Mucosa of rectum (tissue), 2 donors: ENCODE measurements at regions not wholly inside any gene's neighbourhood (a gene's known extent, or its start where the extent isn't known, plus 50 kb on each side); places are given as distances from the start of the nearest gene placed in this dataset.
"Not testable (repeated sequence)": the region's sequence is repeated elsewhere in the genome, so short reads cannot be mapped to it uniquely, and the experiment has no call there.

Experiments
- H3K27ac ChIP-seq, 2 donors: one replicate each; pipeline ENCODE4 v1.7.0; 2013; ENCODE audit warnings: inconsistent platforms in 2 of 2, low read depth in 2 of 2, low read length in 2 of 2
- H3K27me3 ChIP-seq, 2 donors: one replicate each; pipeline ENCODE4 v1.7.0; 2013; ENCODE audit warnings: low read length in 2 of 2; ENCODE audit not compliant: control insufficient read depth in 2 of 2, insufficient read depth in 2 of 2
- H3K36me3 ChIP-seq, 2 donors: one replicate each; pipeline ENCODE4 v1.7.0; 2013; ENCODE audit warnings: low read length in 2 of 2; ENCODE audit not compliant: control insufficient read depth in 2 of 2, insufficient read depth in 2 of 2
- H3K4me1 ChIP-seq, 2 donors: one replicate each; pipeline ENCODE4 v1.7.0; 2013; ENCODE audit warnings: low read length in 2 of 2, mild to moderate bottlenecking in 1 of 2; ENCODE audit not compliant: control insufficient read depth in 2 of 2, insufficient read depth in 2 of 2
- H3K4me3 ChIP-seq, 2 donors: one replicate each; pipeline ENCODE4 v1.7.0; 2013; ENCODE audit warnings: low read length in 2 of 2
- H3K9ac ChIP-seq, 2 donors: one replicate each; pipeline ENCODE4 v1.7.0; 2013; ENCODE audit warnings: low read length in 2 of 2, low read depth in 1 of 2, mild to moderate bottlenecking in 1 of 2
- H3K9me3 ChIP-seq, 2 donors: one replicate each; pipeline ENCODE4 v1.7.0; 2013; ENCODE audit warnings: low read length in 2 of 2; ENCODE audit not compliant: control insufficient read depth in 2 of 2
- donor health status: healthy.
- donor health status: Normal muscosa, but diverticular disease.

- Histone ChIP-seq H3K27me3 (peaks cover 0 to 5% of the 10 kb centered on the region in 2 donors), H3K36me3 (no peaks in the 10 kb centered on the region), H3K9ac (no peak overlapping the region), H3K4me1 (peaks cover 3 to 5% of the 10 kb centered on the region in 2 donors), H3K4me3 (no peak overlapping the region), H3K9me3 (no peaks in the 10 kb centered on the region), H3K27ac (no peak overlapping the region)
These were observed 133.7 kb downstream of the FAM53A start for GRCh38 chr4:1550122-1551070.

GRCh38 chr4:1549638-1550035, 134.5 kb downstream of the FAM53A start:
- no peaks in the 10 kb centered on the region for H3K9me3 ChIP-seq
- H3K4me3 ChIP-seq, result no peak overlapping the region
- H3K36me3 ChIP-seq, result no peaks in the 10 kb centered on the region
- no peak overlapping the region for H3K9ac ChIP-seq
- no peak overlapping the region for H3K27ac ChIP-seq
- peaks cover 4 to 8% of the 10 kb centered on the region in 2 donors for H3K4me1 ChIP-seq
- H3K27me3 ChIP-seq, result peaks cover 0 to 7% of the 10 kb centered on the region in 2 donors

GRCh38 chr4:1548827-1549637, 135.1 kb downstream of the FAM53A start:
- Histone ChIP-seq H3K4me3 (peak overlapping the region in 1 of 2 donors; percentile 17), H3K4me1 (peaks cover 7 to 12% of the 10 kb centered on the region in 2 donors)
- not testable (repeated sequence) for H3K9me3 ChIP-seq, H3K27me3 ChIP-seq, H3K9ac ChIP-seq, H3K27ac ChIP-seq, H3K36me3 ChIP-seq

GRCh38 chr4:1547856-1548826, 136.0 kb downstream of the FAM53A start:
- no peak overlapping the region for H3K9ac ChIP-seq
- no peaks in the 10 kb centered on the region for H3K9me3 ChIP-seq
- H3K4me3 ChIP-seq, result peak overlapping the region in 1 of 2 donors; percentile 17
- peaks cover 0 to 9% of the 10 kb centered on the region in 2 donors for H3K27me3 ChIP-seq
- no peaks in the 10 kb centered on the region for H3K36me3 ChIP-seq
- H3K4me1 ChIP-seq, result peaks cover 7 to 13% of the 10 kb centered on the region in 2 donors
- peak overlapping the region in 1 of 2 donors; percentile 32 for H3K27ac ChIP-seq

GRCh38 chr4:1547131-1547855, 136.8 kb downstream of the FAM53A start:
- H3K27ac ChIP-seq, result peak overlapping the region in 1 of 2 donors; percentile 32
- no peak overlapping the region for H3K4me3 ChIP-seq
- no peak overlapping the region for H3K9ac ChIP-seq

GRCh38 chr4:1544861-1545281, 138.6 kb upstream of the NKX1-1 start:
- peak overlapping the region; percentile 46 to 52 for H3K27ac ChIP-seq
- H3K9me3 ChIP-seq, result no peaks in the 10 kb centered on the region
- peak overlapping the region in 1 of 2 donors; percentile 3 for H3K9ac ChIP-seq
- H3K36me3 ChIP-seq, result no peaks in the 10 kb centered on the region
- H3K4me3 ChIP-seq, result peak overlapping the region in 1 of 2 donors; percentile 19
- H3K4me1 ChIP-seq, result peaks cover 7 to 13% of the 10 kb centered on the region in 2 donors
- peaks cover 0 to 9% of the 10 kb centered on the region in 2 donors for H3K27me3 ChIP-seq

More at GRCh38 chr4:1547131-1547855, 136.8 kb downstream of the FAM53A start:
- Histone ChIP-seq H3K27me3 (peaks cover 0 to 9% of the 10 kb centered on the region in 2 donors), H3K36me3 (no peaks in the 10 kb centered on the region), H3K4me1 (peaks cover 7 to 13% of the 10 kb centered on the region in 2 donors), H3K9me3 (no peaks in the 10 kb centered on the region)

GRCh38 chr4:1544435-1544834, 138.2 kb upstream of the NKX1-1 start:
- peak overlapping the region in 1 of 2 donors; percentile 19 for H3K4me3 ChIP-seq
- not testable (repeated sequence) for H3K9me3 ChIP-seq, H3K36me3 ChIP-seq, H3K27me3 ChIP-seq
- H3K4me1 ChIP-seq, result peaks cover 7 to 13% of the 10 kb centered on the region in 2 donors
- H3K27ac ChIP-seq, result peak overlapping the region; percentile 46 to 52
- peak overlapping the region in 1 of 2 donors; percentile 3 for H3K9ac ChIP-seq

GRCh38 chr4:1543976-1544375, 137.7 kb upstream of the NKX1-1 start:
- Histone ChIP-seq H3K4me1 (peaks cover 7 to 13% of the 10 kb centered on the region in 2 donors), H3K27ac (no peak overlapping the region), H3K4me3 (no peak overlapping the region), H3K9me3 (no peaks in the 10 kb centered on the region), H3K27me3 (peaks cover 0 to 9% of the 10 kb centered on the region in 2 donors), H3K9ac (no peak overlapping the region), H3K36me3 (no peaks in the 10 kb centered on the region)

GRCh38 chr4:1543561-1543960, 137.3 kb upstream of the NKX1-1 start:
- Histone ChIP-seq H3K27ac (no peak overlapping the region), H3K4me3 (no peak overlapping the region), H3K9me3 (no peaks in the 10 kb centered on the region), H3K36me3 (no peaks in the 10 kb centered on the region), H3K27me3 (peaks cover 0 to 9% of the 10 kb centered on the region in 2 donors), H3K9ac (no peak overlapping the region), H3K4me1 (peaks cover 6 to 13% of the 10 kb centered on the region in 2 donors)
